ENCODE measurements at regions not wholly inside any gene's neighbourhood (a gene's known extent, or its start where the extent isn't known, plus 50 kb on each side); places are given as distances from the start of the nearest gene placed in this dataset.

- Histone ChIP-seq H3K4me3 (ENCODE audit: severe bottlenecking) (no peak overlapping the region), H3K9me3 (ENCODE audit: severe bottlenecking) (no peaks in the 10 kb centered on the region), H3K27me3 (ENCODE audit: insufficient read depth, poor library complexity, severe bottlenecking) (peaks cover 2% of the 10 kb centered on the region), H3K27ac (ENCODE audit: poor library complexity, severe bottlenecking) (no peak overlapping the region), H3K4me1 (ENCODE audit: insufficient read depth, poor library complexity, severe bottlenecking) (no peaks in the 10 kb centered on the region), H3K36me3 (ENCODE audit: low read depth) (no peaks in the 10 kb centered on the region)
- TF ChIP-seq CTCF (IDR thresholded peaks at IDR 0.05; ENCODE audit: poor library complexity, severe bottlenecking) = no peak
- ATAC-seq (ENCODE audit: low read depth) = no peak
- DNase-seq (ENCODE audit: low spot score) = no peak
Measured at GRCh38 chr5:82563745-82564144, 285.6 kb upstream of the RPS23 start.

GRCh38 chr5:82562696-82563240 is 284.6 kb upstream of the RPS23 start:
- Histone ChIP-seq H3K9me3 (ENCODE audit: severe bottlenecking) (no peaks in the 10 kb centered on the region), H3K4me1 (ENCODE audit: insufficient read depth, poor library complexity, severe bottlenecking) (no peaks in the 10 kb centered on the region), H3K27me3 (ENCODE audit: insufficient read depth, poor library complexity, severe bottlenecking) (no peaks in the 10 kb centered on the region), H3K4me3 (ENCODE audit: severe bottlenecking) (no peak overlapping the region), H3K36me3 (ENCODE audit: low read depth) (no peaks in the 10 kb centered on the region), H3K27ac (ENCODE audit: poor library complexity, severe bottlenecking) (no peak overlapping the region)
- no peak for ATAC-seq (ENCODE audit: low read depth)
- DNase-seq (ENCODE audit: low spot score) = no peak
- no peak for TF ChIP-seq CTCF (IDR thresholded peaks at IDR 0.05; ENCODE audit: poor library complexity, severe bottlenecking)

GRCh38 chr5:82561797-82562196 is 283.6 kb upstream of the RPS23 start:
- no peak overlapping the region for H3K4me3 ChIP-seq (ENCODE audit: severe bottlenecking)
- no peaks in the 10 kb centered on the region for H3K27me3 ChIP-seq (ENCODE audit: insufficient read depth, poor library complexity, severe bottlenecking)
- ATAC-seq (ENCODE audit: low read depth) = no peak
- no peak for TF ChIP-seq CTCF (IDR thresholded peaks at IDR 0.05; ENCODE audit: poor library complexity, severe bottlenecking)
- H3K36me3 ChIP-seq (ENCODE audit: low read depth) = no peaks in the 10 kb centered on the region
- DNase-seq (ENCODE audit: low spot score) = no peak
- H3K27ac ChIP-seq (ENCODE audit: poor library complexity, severe bottlenecking) = no peak overlapping the region
- no peaks in the 10 kb centered on the region for H3K4me1 ChIP-seq (ENCODE audit: insufficient read depth, poor library complexity, severe bottlenecking)
- H3K9me3 ChIP-seq (ENCODE audit: severe bottlenecking) = no peaks in the 10 kb centered on the region

- no peak overlapping the region for H3K27ac ChIP-seq (ENCODE audit: poor library complexity, severe bottlenecking)
- ATAC-seq (ENCODE audit: low read depth) = no peak
- no peaks in the 10 kb centered on the region for H3K4me1 ChIP-seq (ENCODE audit: insufficient read depth, poor library complexity, severe bottlenecking)
- no peaks in the 10 kb centered on the region for H3K9me3 ChIP-seq (ENCODE audit: severe bottlenecking)
- no peaks in the 10 kb centered on the region for H3K27me3 ChIP-seq (ENCODE audit: insufficient read depth, poor library complexity, severe bottlenecking)
- no peak for TF ChIP-seq CTCF (IDR thresholded peaks at IDR 0.05; ENCODE audit: poor library complexity, severe bottlenecking)
- no peak overlapping the region for H3K4me3 ChIP-seq (ENCODE audit: severe bottlenecking)
- DNase-seq (ENCODE audit: low spot score) = no peak
- H3K36me3 ChIP-seq (ENCODE audit: low read depth) = no peaks in the 10 kb centered on the region
Measured at GRCh38 chr5:82560969-82561368, 282.8 kb upstream of the RPS23 start.

- Histone ChIP-seq H3K27me3 (ENCODE audit: insufficient read depth, poor library complexity, severe bottlenecking) (no peaks in the 10 kb centered on the region), H3K4me1 (ENCODE audit: insufficient read depth, poor library complexity, severe bottlenecking) (no peaks in the 10 kb centered on the region), H3K36me3 (ENCODE audit: low read depth) (no peaks in the 10 kb centered on the region), H3K27ac (ENCODE audit: poor library complexity, severe bottlenecking) (no peak overlapping the region), H3K9me3 (ENCODE audit: severe bottlenecking) (no peaks in the 10 kb centered on the region), H3K4me3 (ENCODE audit: severe bottlenecking) (no peak overlapping the region)
- TF ChIP-seq CTCF (IDR thresholded peaks at IDR 0.05; ENCODE audit: poor library complexity, severe bottlenecking) = no peak
- no peak for DNase-seq (ENCODE audit: low spot score)
- no peak for ATAC-seq (ENCODE audit: low read depth)
Measured at GRCh38 chr5:82560561-82560960, 282.4 kb upstream of the RPS23 start.

Measured in RWPE2 (cell line).